Stimulated activated CD4-positive, alpha-beta T cell treated with anti-CD3 and anti-CD28 coated beads, Interleukin-2, amount 100 ng/mL, for 4 hours (primary cell): ENCODE measurements at regions not wholly inside any gene's neighbourhood (a gene's known extent, or its start where the extent isn't known, plus 50 kb on each side); places are given as distances from the start of the nearest gene placed in this dataset.
"Not testable (repeated sequence)": the region's sequence is repeated elsewhere in the genome, so short reads cannot be mapped to it uniquely, and the experiment has no call there.

ENCODE experiments used
- DNase-seq: peaks from one replicate; pipeline ENCODE4 v3.0.0-alpha.2; 2020; ENCODE audit warnings: low read depth

DNA sequence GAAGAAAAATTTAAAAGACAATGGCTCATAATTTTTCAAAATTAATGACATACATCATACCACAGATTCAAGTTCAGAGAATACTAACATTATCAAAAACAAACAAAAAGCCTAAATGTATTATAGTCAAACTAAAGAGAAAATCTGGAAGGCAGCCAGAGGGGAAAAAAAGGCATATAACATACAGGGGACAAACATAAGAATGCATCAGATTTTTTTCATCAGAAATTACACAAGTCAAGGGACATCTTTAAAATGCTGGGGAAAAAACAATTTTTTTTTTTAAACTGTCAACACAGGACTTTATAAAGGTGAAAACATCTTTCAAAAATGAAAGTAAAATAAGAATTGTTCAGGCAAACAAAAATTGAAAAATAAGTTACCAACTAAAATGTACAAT, 478.4 kb upstream of the PLXNA2 start:
- DNase-seq: no peak

DNA sequence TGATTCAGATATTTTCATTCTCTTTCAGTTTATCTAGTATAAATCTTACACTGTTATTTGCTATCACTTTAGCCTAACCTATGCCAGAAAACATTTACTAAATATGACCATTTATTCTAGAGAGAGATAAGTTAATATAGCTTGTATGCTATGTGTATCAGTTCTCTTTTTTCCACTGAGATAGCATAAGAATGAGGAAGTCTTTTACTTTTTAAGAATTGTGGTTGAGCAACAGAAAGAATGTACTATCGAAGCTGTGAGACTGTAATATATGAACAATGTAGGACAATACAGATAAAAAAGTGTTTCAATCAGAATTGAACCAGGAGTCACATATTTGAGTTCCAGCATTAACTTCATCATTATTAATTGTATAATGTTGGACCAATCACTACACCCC, 479.9 kb upstream of the PLXNA2 start:
- no peak for DNase-seq

DNA sequence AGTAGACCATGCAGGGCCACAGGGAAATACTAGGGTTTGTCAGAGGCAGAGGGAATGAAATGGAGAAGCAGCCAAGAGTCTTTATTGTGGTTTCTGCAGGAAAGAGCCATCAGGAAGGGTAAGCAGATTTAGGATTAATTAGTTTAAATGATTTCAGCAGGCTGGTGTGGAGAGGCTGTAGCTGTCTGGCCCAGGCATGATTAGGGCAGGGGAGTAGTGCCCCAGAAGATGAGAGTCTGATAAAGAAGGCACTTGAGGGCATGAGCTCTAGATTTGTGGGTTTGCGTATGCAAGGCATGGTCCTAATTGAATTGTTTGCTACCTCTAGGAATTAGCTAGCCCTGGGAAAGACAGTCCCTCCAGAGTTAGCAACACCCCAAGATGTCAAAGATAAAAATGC, 484.6 kb upstream of the PLXNA2 start:
- no peak for DNase-seq

DNA sequence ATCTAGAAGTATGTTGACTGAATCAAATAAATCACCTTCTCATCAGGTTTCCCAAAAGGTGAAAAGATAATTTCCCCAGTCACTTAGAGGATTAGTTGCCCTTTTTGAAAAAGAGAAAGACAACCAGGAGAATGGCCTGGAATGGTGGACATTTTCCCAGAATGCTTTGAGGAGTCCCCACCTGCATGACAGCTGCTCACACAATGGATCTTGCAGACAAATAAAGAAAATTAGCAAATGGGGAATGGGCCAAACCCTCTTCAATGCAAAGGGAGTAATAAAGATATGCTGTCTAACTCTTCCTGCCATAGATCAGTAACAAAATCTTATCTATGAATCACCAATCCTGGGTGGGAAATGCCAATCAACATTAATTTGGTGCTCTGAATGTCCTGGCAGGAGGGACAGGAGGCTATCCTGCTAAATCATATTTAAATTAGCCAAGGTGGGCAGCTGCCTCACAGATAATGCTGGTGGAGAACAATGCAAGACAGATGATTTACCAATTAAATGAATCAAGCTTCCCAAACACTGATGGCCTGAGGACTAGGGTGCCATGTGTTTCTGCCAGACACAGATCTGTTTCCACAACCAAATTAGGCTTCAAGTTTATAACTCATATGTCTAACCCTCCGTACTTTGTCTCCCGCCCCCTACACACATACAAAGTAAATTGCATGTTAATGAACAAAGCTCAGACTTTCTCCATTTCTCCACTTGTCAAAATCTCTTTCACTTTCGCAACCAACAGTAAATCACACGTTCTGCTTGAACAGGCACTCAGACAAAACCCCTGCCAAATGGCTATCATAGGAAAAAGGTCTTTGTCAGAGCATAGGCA, 488.0 kb upstream of the PLXNA2 start:
- no peak for DNase-seq

DNA sequence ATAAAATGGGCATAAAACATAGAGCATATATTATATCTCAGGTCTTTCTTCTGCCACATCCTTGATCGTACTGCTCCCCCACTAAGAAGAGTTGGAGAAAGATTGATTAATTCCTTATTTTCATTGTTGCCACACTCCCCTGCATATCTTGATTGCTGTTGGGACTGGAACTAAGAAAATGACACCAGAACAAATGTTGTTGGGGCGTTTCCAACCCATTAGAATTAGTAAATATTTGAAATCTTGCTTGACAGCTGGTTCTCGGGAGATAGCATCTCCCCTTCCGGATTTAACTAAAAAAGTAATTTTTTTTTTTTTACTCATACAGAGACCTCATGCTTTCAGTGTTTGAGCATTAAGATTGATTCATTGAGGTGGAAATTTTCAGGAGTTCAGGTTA, 493.0 kb upstream of the PLXNA2 start:
- no peak for DNase-seq

- DNase-seq: no peak
Observed at GRCh38 chr1:208737922-208738321, 493.7 kb upstream of the PLXNA2 start.

DNA sequence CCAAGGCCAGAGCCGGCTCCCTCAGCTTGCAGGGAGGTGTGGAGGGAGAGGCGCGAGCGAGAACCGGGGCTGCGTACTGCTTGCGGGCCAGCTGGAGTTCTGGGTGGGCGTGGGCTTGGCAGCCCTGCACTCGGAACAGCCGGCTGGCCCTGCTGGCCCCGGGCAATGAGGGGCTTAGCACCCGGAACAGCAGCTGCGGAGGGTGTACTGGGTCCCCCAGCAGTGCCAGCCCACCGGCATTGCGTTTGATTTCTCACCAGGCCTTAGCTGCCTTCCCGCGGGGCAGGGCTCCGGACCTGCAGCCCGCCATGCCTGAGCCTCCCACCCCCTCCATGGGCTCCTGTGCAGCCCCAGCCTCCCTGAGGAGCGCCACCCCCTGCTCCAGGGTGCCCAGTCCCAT, 495.5 kb upstream of the PLXNA2 start:
- not testable (repeated sequence) for DNase-seq

DNA sequence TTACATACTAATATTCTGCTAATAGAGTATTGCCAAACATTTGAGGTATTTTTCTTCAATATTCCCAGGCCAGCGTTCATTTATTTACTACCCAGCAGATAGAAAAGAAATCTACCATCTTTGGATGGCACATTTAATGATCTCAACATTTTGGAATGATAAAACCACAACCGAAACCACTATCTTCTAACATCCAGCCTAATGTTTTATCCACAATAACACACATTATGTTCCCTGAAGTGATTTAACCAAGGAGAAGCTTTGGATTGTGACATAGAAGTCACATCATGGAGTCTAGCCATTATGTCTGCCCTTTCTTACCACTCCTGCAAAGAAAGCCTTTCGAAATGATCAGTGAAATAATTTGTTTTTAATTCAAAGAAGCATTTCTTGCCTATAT, 497.1 kb upstream of the PLXNA2 start:
- no peak for DNase-seq

GRCh38 chr1:208743361-208743760, 499.2 kb upstream of the PLXNA2 start:
- no peak for DNase-seq

DNA sequence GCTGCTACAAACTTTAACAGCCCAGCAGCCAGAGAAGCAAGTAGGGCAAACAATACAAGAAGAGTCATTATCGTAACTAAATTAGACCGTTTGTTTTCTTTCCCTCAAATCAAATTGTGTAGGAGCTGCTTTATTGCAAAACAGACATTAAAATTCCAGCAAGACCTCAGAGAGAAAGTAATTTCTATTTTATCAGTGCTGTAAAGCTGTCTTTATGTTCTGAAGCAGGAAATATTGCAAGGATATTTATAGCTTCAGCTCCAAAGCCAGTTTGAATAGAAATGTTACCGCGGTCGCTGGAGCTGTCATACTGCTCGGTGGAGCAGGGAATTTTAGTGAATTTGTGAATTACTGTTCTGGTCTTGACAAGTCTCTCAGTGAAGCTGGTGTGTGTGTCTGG, 503.8 kb upstream of the PLXNA2 start:
- no peak for DNase-seq

DNA sequence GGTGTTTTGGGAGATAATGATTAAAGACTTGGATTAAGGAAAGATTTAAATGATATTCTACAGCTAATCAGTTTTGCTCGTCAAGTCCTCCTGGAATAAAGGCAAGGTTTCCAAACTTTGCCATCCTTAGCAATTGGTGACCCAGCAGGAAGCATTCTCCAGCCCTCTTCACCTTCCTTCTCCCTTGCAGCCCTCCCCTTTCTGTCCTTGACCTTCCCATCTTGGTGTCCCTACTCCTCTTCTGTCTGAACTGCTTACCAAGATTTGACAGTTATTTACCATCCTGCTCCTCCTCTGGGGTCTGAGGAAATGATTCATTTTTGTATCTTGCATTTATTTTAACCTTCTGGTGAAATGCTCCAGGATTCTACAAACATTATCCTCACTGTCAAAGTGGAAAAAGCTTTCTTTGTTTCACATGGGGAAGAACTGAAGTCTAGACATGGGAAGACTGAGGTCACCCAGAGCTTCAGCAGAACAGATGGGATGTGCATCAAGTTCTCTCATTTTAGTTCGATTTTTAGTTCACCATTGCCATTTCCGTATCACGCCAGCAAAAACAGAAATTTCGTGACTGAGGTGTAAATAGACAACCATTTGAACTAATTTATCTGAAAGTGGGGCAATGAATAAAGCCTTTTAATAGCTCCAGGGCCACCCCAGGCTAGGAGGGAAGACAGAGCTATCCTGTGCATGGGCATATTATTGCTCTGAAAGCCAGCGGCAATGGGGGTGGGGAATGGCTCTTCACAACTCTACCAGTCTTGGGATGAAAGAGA, 504.4 kb upstream of the PLXNA2 start:
- DNase-seq: no peak

GRCh38 chr1:208756339-208756981, 512.3 kb upstream of the PLXNA2 start:
- no peak for DNase-seq

- DNase-seq: no peak
Observed at GRCh38 chr1:208757846-208758245, 513.7 kb upstream of the PLXNA2 start.

DNA sequence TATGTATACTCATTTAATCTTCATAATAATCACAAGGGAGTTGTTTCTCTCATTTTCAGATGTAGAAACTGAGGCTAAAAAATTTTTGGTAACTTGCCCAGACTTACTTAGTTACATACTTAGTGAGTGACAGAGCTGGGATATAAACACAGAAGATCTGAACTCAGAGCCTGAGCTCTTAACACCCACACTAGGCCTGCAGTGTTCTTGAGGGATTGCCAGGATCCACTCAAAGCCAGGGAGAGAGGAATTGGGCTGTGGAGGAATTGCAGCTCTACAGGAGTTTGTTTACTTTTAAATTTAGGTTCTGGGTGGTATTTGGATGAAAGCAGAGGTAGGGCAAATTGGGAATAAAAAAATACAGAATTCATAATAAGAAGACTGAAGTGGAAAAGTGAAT, 515.1 kb upstream of the PLXNA2 start:
- DNase-seq: no peak

- DNase-seq: no peak
Observed at GRCh38 chr1:208763971-208764370, 519.8 kb upstream of the PLXNA2 start.

DNA sequence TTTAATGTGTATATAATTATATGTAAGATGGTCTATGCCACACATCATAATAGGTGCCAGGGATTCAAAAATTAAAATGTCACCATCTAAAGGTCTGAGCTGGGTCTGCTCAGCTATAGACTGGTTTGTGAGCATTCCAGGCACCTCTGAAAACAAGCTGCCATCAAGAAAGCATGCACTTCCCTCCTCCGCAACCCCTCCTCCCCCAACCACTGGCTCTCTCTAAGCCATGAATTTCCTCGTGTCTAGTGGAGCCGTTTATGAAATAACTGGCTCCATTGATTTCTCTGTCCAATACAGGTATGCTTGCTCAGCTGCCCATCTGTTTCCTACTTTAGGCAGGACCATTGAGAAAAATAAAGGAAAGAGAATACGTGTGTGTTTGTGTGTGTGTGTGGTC, 522.6 kb upstream of the PLXNA2 start:
- DNase-seq: no peak

DNA sequence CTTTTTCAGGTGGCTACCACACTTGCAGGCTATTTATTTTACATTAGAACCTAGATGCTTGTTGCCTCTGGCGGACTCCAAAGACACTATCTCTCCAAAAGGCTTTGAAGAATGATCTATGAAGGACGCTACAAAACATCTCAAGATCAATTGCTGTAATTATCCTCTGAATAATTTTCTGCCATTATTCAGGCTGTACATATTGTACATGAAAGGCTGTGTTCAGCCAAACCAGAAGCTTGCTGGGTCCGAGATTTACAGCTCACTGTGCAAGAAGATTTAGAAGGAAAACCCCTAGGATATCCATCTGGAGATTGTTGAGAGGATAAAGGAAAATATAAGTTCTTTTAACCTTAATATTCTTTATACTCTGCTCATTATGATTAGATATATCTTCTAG, 523.6 kb upstream of the PLXNA2 start:
- no peak for DNase-seq

GRCh38 chr1:208772891-208773290, 528.7 kb upstream of the PLXNA2 start:
- DNase-seq: no peak

GRCh38 chr1:208775841-208776240, 531.7 kb upstream of the PLXNA2 start:
- DNase-seq: no peak

DNA sequence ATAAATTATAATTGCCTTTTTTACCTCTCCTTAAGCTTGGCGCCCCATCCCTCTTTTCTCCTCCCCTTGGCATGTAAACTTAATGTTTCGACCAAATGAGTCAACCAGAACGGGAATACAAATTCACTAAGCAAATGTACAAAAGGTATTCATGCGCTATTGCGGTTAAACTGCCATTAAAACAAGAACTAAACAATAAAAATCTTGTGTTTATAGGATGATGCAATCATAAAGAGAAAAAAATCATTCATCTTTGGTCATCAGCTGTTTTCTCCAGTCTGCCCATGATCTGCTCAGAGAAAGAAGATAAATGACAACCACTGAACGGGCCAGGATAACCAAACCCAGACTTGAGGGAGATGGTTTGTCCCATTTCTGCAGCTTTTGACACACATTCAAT, 534.2 kb upstream of the PLXNA2 start:
- DNase-seq: no peak

- no peak for DNase-seq
Observed at GRCh38 chr1:208781391-208782045, 537.3 kb upstream of the PLXNA2 start.

- DNase-seq: no peak
Observed at GRCh38 chr1:208782186-208782585, 538.0 kb upstream of the PLXNA2 start.

DNA sequence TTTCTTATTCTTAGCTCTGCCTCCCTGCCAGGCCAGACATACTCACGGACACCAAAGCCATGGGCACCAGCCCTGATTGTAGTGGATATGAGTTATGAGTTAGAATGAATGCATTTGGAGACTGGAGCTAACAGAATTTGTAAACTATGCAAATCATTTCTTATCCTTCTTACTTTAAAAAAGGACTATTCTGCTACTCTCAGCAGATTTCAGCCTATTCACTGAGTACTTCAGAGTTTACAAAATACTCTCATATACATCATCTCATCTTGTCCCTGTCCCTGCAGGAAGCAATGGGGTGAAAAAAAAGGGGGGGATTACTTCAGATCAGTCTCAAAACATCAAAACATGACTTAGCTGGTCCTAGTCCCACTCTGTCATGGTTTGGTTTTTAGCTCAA, 541.4 kb upstream of the PLXNA2 start:
- no peak for DNase-seq
